ENCODE measurements at regions not wholly inside any gene's neighbourhood (a gene's known extent, or its start where the extent isn't known, plus 50 kb on each side); places are given as distances from the start of the nearest gene placed in this dataset.

DNA sequence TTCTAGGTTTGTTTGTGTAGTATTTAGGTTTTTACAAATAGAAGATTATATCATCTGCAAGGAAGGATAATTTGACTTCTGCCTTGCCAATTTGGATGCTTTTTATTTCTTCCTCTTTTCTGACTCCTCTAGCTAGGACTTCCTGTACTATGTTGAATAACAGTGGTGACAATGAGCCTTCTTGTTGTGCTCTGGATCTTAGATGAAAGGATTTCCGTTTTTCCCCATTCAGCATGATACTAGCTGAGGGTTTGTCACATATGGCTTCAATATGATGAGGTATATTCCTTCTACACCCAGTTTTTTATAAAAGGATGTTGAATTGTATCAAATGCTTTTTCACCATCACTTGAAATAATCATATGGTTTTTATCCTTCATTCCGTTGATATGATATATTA lies 101.4 kb downstream of the FBXO4 start:
- Histone ChIP-seq H3K79me2 (ENCODE audit: insufficient read depth, low read length) (no peaks in the 10 kb centered on the region), H3K9me3 (ENCODE audit: insufficient read depth, low read length, severe bottlenecking) (no peaks in the 10 kb centered on the region), H3K4me3 (ENCODE audit: low read depth in 1 of 2, low read length in 2 of 2) (no peak overlapping the region), H2AFZ (ENCODE audit: low read depth, low read length) (no peak overlapping the region), H3K36me3 (ENCODE audit: insufficient read depth, low read length) (no peaks in the 10 kb centered on the region), H3K27ac (ENCODE audit: low read length) (no peak overlapping the region), H3K27me3 (ENCODE audit: insufficient read depth, low read length, poor library complexity) (no peaks in the 10 kb centered on the region), H3K9ac (ENCODE audit: low read depth, low read length) (no peak overlapping the region), H4K20me1 (ENCODE audit: insufficient read depth, low read length) (no peaks in the 10 kb centered on the region), H3K4me2 (ENCODE audit: insufficient read depth, low read length) (no peak overlapping the region), H3K4me1 (ENCODE audit: insufficient read depth, low read length) (no peaks in the 10 kb centered on the region)
- no peak for TF ChIP-seq EZH2 (IDR thresholded peaks at IDR 0.05; ENCODE audit: borderline replicate concordance, low read depth, low read length, severe bottlenecking)
- TF ChIP-seq, protein P1, sequence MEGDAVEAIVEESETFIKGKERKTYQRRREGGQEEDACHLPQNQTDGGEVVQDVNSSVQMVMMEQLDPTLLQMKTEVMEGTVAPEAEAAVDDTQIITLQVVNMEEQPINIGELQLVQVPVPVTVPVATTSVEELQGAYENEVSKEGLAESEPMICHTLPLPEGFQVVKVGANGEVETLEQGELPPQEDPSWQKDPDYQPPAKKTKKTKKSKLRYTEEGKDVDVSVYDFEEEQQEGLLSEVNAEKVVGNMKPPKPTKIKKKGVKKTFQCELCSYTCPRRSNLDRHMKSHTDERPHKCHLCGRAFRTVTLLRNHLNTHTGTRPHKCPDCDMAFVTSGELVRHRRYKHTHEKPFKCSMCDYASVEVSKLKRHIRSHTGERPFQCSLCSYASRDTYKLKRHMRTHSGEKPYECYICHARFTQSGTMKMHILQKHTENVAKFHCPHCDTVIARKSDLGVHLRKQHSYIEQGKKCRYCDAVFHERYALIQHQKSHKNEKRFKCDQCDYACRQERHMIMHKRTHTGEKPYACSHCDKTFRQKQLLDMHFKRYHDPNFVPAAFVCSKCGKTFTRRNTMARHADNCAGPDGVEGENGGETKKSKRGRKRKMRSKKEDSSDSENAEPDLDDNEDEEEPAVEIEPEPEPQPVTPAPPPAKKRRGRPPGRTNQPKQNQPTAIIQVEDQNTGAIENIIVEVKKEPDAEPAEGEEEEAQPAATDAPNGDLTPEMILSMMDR (IDR thresholded peaks at IDR 0.05; ENCODE audit: borderline replicate concordance, extremely low read depth, low read length, poor library complexity, severe bottlenecking), result no peak
- DNase-seq, result no peak
- ATAC-seq (ENCODE audit: insufficient read depth, low read depth), result no peak

DNA sequence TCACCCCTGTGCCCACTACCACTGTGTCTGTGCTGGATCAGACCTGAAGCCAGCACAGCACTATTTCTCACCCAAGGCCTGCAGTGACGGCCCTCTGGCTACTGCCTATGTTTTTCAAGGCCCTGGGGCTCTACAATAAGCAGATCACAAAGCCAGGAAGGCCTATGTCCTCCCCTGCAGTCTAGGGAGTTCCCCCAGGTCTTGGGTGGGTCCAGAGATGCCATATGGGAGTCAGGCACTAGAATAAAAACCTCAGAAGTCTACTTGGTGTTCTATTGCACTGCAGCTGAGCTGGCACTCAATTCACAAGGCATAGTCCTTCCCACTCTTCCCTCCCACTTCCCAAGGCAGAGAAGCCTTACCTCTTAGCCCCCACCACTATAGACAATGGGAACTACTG lies 107.1 kb downstream of the FBXO4 start:
- H3K9ac ChIP-seq (ENCODE audit: low read depth, low read length), result no peak overlapping the region
- no peak overlapping the region for H3K27ac ChIP-seq (ENCODE audit: low read length)
- no peak overlapping the region for H3K4me3 ChIP-seq (ENCODE audit: low read depth in 1 of 2, low read length in 2 of 2)
- no peaks in the 10 kb centered on the region for H4K20me1 ChIP-seq (ENCODE audit: insufficient read depth, low read length)
- no peaks in the 10 kb centered on the region for H3K79me2 ChIP-seq (ENCODE audit: insufficient read depth, low read length)
- no peaks in the 10 kb centered on the region for H3K9me3 ChIP-seq (ENCODE audit: insufficient read depth, low read length, severe bottlenecking)
- H2AFZ ChIP-seq (ENCODE audit: low read depth, low read length), result no peak overlapping the region
- H3K27me3 ChIP-seq (ENCODE audit: insufficient read depth, low read length, poor library complexity), result no peaks in the 10 kb centered on the region
- ATAC-seq (ENCODE audit: insufficient read depth, low read depth) (no peak), DNase-seq (no peak)
- H3K4me2 ChIP-seq (ENCODE audit: insufficient read depth, low read length), result no peak overlapping the region
- H3K36me3 ChIP-seq (ENCODE audit: insufficient read depth, low read length), result no peaks in the 10 kb centered on the region
- no peaks in the 10 kb centered on the region for H3K4me1 ChIP-seq (ENCODE audit: insufficient read depth, low read length)
- no peak for TF ChIP-seq EZH2 (IDR thresholded peaks at IDR 0.05; ENCODE audit: borderline replicate concordance, low read depth, low read length, severe bottlenecking)
- TF ChIP-seq, protein P1 (IDR thresholded peaks at IDR 0.05; ENCODE audit: borderline replicate concordance, extremely low read depth, low read length, poor library complexity, severe bottlenecking), result no peak

DNA sequence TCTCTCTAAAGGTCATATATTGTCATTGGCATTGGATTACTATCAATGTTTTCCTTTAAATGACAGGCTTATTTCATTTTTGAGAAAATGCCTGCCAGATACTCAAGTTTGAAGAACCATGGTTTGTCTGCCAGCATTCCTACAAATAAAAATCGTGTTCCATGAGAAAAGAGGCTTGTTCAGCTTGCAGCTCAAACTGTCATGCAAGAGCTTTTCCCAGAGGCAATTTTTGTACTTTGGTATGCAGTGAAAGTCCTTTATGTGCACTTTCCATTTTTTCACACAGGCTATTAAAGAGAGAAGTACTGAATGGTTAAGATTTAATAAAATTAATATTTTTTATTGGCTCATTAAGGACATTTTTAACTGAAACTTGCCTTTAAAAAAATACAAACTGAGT lies 110.4 kb downstream of the FBXO4 start:
- no peak for DNase-seq
- no peaks in the 10 kb centered on the region for H4K20me1 ChIP-seq (ENCODE audit: insufficient read depth, low read length)
- H3K4me3 ChIP-seq (ENCODE audit: low read depth in 1 of 2, low read length in 2 of 2), result no peak overlapping the region
- H3K27ac ChIP-seq (ENCODE audit: low read length), result no peak overlapping the region
- no peaks in the 10 kb centered on the region for H3K79me2 ChIP-seq (ENCODE audit: insufficient read depth, low read length)
- H3K4me1 ChIP-seq (ENCODE audit: insufficient read depth, low read length), result no peaks in the 10 kb centered on the region
- no peak for TF ChIP-seq EZH2 (IDR thresholded peaks at IDR 0.05; ENCODE audit: borderline replicate concordance, low read depth, low read length, severe bottlenecking)
- TF ChIP-seq, protein P1 (IDR thresholded peaks at IDR 0.05; ENCODE audit: borderline replicate concordance, extremely low read depth, low read length, poor library complexity, severe bottlenecking), result no peak
- H2AFZ ChIP-seq (ENCODE audit: low read depth, low read length), result no peak overlapping the region
- no peak overlapping the region for H3K4me2 ChIP-seq (ENCODE audit: insufficient read depth, low read length)
- no peaks in the 10 kb centered on the region for H3K27me3 ChIP-seq (ENCODE audit: insufficient read depth, low read length, poor library complexity)
- ATAC-seq (ENCODE audit: insufficient read depth, low read depth), result no peak
- H3K36me3 ChIP-seq (ENCODE audit: insufficient read depth, low read length), result no peaks in the 10 kb centered on the region
- no peaks in the 10 kb centered on the region for H3K9me3 ChIP-seq (ENCODE audit: insufficient read depth, low read length, severe bottlenecking)
- H3K9ac ChIP-seq (ENCODE audit: low read depth, low read length), result no peak overlapping the region

DNA sequence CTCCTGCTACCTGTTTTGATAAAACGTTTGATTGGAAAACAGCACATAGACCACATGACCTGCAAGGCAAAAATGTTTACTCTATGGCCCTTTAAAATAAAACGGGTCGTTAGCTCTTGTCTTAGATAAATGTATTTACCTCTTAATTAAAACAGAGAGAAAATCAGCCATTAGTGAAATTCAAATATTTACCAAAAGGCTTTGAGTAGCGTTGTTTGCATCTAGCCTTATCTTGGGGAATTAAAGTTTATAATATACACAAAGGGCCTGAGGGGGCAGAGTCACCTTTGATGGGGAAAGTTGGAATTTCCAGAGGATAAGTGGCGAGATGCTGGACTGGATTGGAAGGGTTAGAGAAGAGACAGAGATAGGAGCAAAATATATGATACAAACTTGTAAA lies 111.3 kb downstream of the FBXO4 start:
- H3K79me2 ChIP-seq (ENCODE audit: insufficient read depth, low read length), result no peaks in the 10 kb centered on the region
- H3K4me3 ChIP-seq (ENCODE audit: low read depth in 1 of 2, low read length in 2 of 2), result no peak overlapping the region
- H3K4me2 ChIP-seq (ENCODE audit: insufficient read depth, low read length), result no peak overlapping the region
- no peaks in the 10 kb centered on the region for H4K20me1 ChIP-seq (ENCODE audit: insufficient read depth, low read length)
- no peaks in the 10 kb centered on the region for H3K36me3 ChIP-seq (ENCODE audit: insufficient read depth, low read length)
- H2AFZ ChIP-seq (ENCODE audit: low read depth, low read length), result no peak overlapping the region
- no peak overlapping the region for H3K27ac ChIP-seq (ENCODE audit: low read length)
- no peaks in the 10 kb centered on the region for H3K9me3 ChIP-seq (ENCODE audit: insufficient read depth, low read length, severe bottlenecking)
- no peak overlapping the region for H3K9ac ChIP-seq (ENCODE audit: low read depth, low read length)
- TF ChIP-seq, protein P1 (IDR thresholded peaks at IDR 0.05; ENCODE audit: borderline replicate concordance, extremely low read depth, low read length, poor library complexity, severe bottlenecking), result no peak
- TF ChIP-seq EZH2 (IDR thresholded peaks at IDR 0.05; ENCODE audit: borderline replicate concordance, low read depth, low read length, severe bottlenecking), result no peak
- no peaks in the 10 kb centered on the region for H3K4me1 ChIP-seq (ENCODE audit: insufficient read depth, low read length)
- ATAC-seq (ENCODE audit: insufficient read depth, low read depth), result no peak
- no peak for DNase-seq
- no peaks in the 10 kb centered on the region for H3K27me3 ChIP-seq (ENCODE audit: insufficient read depth, low read length, poor library complexity)
